Transverse colon (tissue), 4 donors: ENCODE measurements at regions not wholly inside any gene's neighbourhood (a gene's known extent, or its start where the extent isn't known, plus 50 kb on each side); places are given as distances from the start of the nearest gene placed in this dataset.

Experiments
- DNase-seq: peaks from one replicate; pipeline ENCODE4 v3.0.0-alpha.2; 2019
- H3K27ac ChIP-seq, 4 donors: fragments of 200-600 bp; sonication (generic); 2 replicates each; pipeline ENCODE4 v1.5.1; 2016 to 2018; ENCODE audit warnings: inconsistent platforms in 4 of 4
- H3K27me3 ChIP-seq: fragments of 200-600 bp; sonication (generic); 2 replicates; pipeline ENCODE4 v1.5.1; 2017; ENCODE audit warnings: inconsistent platforms
- H3K36me3 ChIP-seq, 4 donors: fragments of 200-600 bp; sonication (generic); 2 replicates each; pipeline ENCODE4 v1.5.1; 2017 to 2019; ENCODE audit warnings: inconsistent platforms in 4 of 4
- H3K4me1 ChIP-seq, 4 donors: fragments of 200-600 bp; sonication (generic); 2 replicates each; pipeline ENCODE4 v1.5.1; 2017 to 2020; ENCODE audit warnings: inconsistent platforms in 4 of 4
- H3K4me3 ChIP-seq, 4 donors: fragments of 200-600 bp; sonication (generic); 1 replicate in 1 of 4; 2 replicates in 3 of 4; pipeline versions ENCODE4 v1.5.1 to v1.6.1; 2017 to 2019; ENCODE audit warnings: inconsistent platforms in 4 of 4
- H3K9me3 ChIP-seq, 2 donors: fragments of 200-600 bp; sonication (generic); 2 replicates each; pipeline ENCODE4 v1.5.1; 2017 to 2019; ENCODE audit warnings: inconsistent platforms in 2 of 2
- EP300 ChIP-seq: sonication (generic); formaldehyde crosslinking; IDR thresholded peaks from one replicate; pipeline ENCODE4 v1.6.1; 2017; ENCODE audit warnings: antibody characterized with exemption, low read depth
- POLR2A ChIP-seq: fragments of 450-650 bp; IDR thresholded peaks from one replicate; pipeline ENCODE4 v1.6.1; 2016; ENCODE audit warnings: antibody characterized with exemption, mild to moderate bottlenecking, moderate library complexity
- POLR2AphosphoS5 ChIP-seq, 3 donors: sonication (generic); formaldehyde crosslinking; IDR thresholded peaks; one replicate each; pipeline ENCODE4 v1.6.1; 2016; ENCODE audit warnings: antibody characterized with exemption in 3 of 3
- WGBS, 2 donors: methylation state at CpG; one replicate each; pipeline ENCODE4 v1.1.5; 2018; ENCODE audit warnings: low coverage in 1 of 2; 5-methylcytosine and 5-hydroxymethylcytosine counted together
- in situ Hi-C, 4 donors: fragments of 200-750 bp; cut with MboI; loops; one replicate each; pipeline versions ENCODE4 v1.15.0 to v1.15.1; 2017; ENCODE audit warnings: low sequenced_read_pairs in 3 of 4, low pct_ligation_motif_present in 1 of 4, low pct_unique_long_range_greater_than_20kb in 1 of 4
- intact Hi-C: fragments of 100-400 bp; cut with DNase I; formaldehyde crosslinking; loops from one replicate; pipeline ENCODE4 v1.15.1; 2023; ENCODE audit warnings: low total_unique reads
- TF ChIP-seq, protein P1 (sequence below), 5 experiments: fragments of 200-600 bp in 3 of 5; fragments of 450-650 bp in 2 of 5; sonication (generic) in 3 of 5; IDR thresholded peaks; 1 replicate in 2 of 5; 2 replicates in 3 of 5; pipeline ENCODE4 v1.5.1; 2016 to 2017; ENCODE audit warnings: antibody characterized with exemption in 5 of 5, inconsistent platforms in 3 of 5, mild to moderate bottlenecking in 2 of 5, moderate library complexity in 1 of 5

DNA sequence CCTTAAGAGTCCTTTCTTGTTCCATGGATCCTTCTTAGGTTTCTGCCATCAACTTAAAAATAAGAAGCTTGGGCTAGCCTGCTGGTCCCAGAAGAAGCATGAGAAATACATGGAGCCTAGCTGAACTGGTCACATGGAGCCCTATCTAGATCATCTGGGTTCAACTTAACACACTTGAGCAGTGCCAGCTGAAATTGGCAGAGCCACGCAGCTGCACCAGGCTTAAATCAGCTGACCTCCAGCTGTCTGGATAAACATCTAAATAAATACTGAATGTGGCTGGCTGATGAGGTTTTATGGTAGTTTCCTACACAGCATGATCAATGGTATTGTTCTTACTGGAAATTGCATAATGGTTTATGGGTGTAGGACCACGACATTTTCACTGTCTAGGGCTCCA lies 598.4 kb upstream of the FAM241A start:
- WGBS, 2 donors = 42% methylated on average over 2 of the region's 2 CpGs; no CpG with 5 or more reads in 1 of the 2 donors
- Histone ChIP-seq H3K4me1 (no peaks in the 10 kb centered on the region), H3K36me3 (no peaks in the 10 kb centered on the region), H3K27me3 (no peaks in the 10 kb centered on the region), H3K27ac (no peak overlapping the region), H3K4me3 (no peak overlapping the region), H3K9me3 (no peaks in the 10 kb centered on the region)
- TF ChIP-seq EP300 = no peak
- TF ChIP-seq, protein P1, sequence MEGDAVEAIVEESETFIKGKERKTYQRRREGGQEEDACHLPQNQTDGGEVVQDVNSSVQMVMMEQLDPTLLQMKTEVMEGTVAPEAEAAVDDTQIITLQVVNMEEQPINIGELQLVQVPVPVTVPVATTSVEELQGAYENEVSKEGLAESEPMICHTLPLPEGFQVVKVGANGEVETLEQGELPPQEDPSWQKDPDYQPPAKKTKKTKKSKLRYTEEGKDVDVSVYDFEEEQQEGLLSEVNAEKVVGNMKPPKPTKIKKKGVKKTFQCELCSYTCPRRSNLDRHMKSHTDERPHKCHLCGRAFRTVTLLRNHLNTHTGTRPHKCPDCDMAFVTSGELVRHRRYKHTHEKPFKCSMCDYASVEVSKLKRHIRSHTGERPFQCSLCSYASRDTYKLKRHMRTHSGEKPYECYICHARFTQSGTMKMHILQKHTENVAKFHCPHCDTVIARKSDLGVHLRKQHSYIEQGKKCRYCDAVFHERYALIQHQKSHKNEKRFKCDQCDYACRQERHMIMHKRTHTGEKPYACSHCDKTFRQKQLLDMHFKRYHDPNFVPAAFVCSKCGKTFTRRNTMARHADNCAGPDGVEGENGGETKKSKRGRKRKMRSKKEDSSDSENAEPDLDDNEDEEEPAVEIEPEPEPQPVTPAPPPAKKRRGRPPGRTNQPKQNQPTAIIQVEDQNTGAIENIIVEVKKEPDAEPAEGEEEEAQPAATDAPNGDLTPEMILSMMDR (IDR thresholded peaks at IDR 0.05) = no peak
- TF ChIP-seq POLR2A = no peak
- no peak for TF ChIP-seq POLR2AphosphoS5 (IDR thresholded peaks at IDR 0.05)
- in situ Hi-C loops (no loop called here), intact Hi-C loops (no loop called here)
- no peak for DNase-seq

DNA sequence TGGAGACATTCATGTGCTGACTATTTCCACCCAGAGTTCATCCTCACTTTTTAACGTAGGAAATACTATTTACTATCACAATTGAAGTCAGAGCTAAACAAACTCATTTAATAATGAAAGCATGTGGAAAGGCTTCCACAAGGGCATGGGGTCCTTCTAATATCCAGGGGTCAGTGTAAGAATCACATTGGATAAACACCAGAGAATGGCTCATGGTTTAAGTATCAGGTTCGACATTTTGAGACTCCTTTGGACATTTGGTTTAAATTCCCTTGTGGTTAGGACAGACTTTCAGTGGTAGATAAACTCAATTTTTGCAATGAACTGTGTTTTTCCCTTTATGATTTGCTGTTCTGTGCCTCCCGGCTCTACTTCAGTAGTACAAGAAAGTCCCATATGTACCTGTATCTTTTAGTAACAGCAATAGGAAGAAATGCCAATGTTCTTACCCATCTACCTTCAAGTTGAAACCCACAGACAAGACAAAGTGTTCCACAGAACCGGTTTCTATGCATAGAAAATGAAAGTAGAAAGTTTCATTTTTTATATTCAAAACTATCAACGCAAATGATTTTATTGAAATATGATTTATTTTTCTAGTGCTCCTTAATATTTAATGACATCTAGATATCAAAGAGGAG lies 589.0 kb upstream of the FAM241A start:
- in situ Hi-C loops (no loop called here), intact Hi-C loops (no loop called here)
- DNase-seq = no peak
- TF ChIP-seq POLR2A (no peak), POLR2AphosphoS5 (IDR thresholded peaks at IDR 0.05) (no peak), EP300 (no peak)
- TF ChIP-seq, protein P1 (IDR thresholded peaks at IDR 0.05) = no peak
- no peak overlapping the region for H3K4me3 ChIP-seq
- no peaks in the 10 kb centered on the region for H3K27me3 ChIP-seq
- H3K36me3 ChIP-seq = no peaks in the 10 kb centered on the region
- H3K4me1 ChIP-seq = no peaks in the 10 kb centered on the region
- H3K9me3 ChIP-seq = no peaks in the 10 kb centered on the region
- 65 to 74% methylated on average over 5 of the region's 5 CpGs for WGBS, 2 donors
- H3K27ac ChIP-seq = no peak overlapping the region

DNA sequence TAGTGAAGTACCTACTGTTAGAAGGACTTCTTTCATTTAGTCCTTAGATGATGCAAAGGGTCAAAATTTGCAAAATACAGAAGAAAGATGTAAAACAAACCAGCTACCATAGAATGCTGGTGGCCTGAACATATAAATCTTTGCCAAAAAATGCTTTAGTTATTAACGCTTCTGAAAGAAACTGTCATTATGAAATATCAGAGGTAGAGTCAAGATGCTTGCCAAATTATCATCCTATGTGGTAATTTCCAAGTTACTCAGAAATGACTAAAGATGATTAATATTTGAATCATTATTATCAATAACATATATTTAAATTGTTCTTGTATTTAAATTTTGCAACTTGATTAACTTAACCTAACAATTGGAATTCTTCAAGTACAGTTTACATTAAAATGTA lies 588.4 kb upstream of the FAM241A start:
- intact Hi-C loops = no loop called here
- Histone ChIP-seq H3K9me3 (no peaks in the 10 kb centered on the region), H3K27ac (no peak overlapping the region), H3K4me3 (no peak overlapping the region), H3K27me3 (no peaks in the 10 kb centered on the region), H3K36me3 (no peaks in the 10 kb centered on the region), H3K4me1 (no peaks in the 10 kb centered on the region)
- DNase-seq = no peak
- 80 to 89% methylated on average over 1 of the region's 1 CpG for WGBS, 2 donors
- TF ChIP-seq POLR2A (no peak), EP300 (no peak), POLR2AphosphoS5 (IDR thresholded peaks at IDR 0.05) (no peak)
- TF ChIP-seq, protein P1 (IDR thresholded peaks at IDR 0.05) = no peak
- in situ Hi-C loops = no loop called here

DNA sequence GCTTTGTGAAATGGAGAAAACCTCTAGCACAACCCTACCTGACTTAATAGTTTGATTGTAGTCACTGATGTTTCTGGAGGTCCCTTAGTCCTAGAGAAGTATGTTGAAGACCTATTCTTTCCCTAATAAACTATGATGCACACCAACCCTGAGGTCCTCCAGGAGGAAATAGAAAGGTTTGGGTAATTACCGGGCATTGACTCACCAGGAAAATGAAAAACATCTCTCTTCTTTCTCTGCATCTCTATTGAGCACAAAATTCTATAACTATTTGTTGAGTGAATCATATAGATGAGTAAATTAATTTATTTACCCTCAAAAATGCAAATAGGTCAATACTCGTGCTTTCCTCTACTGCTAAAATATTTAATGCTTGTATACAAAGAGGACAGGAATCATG lies 582.4 kb upstream of the FAM241A start:
- Histone ChIP-seq H3K4me3 (no peak overlapping the region), H3K27ac (no peak overlapping the region), H3K36me3 (no peaks in the 10 kb centered on the region), H3K27me3 (no peaks in the 10 kb centered on the region), H3K9me3 (no peaks in the 10 kb centered on the region), H3K4me1 (no peaks in the 10 kb centered on the region)
- no peak for DNase-seq
- in situ Hi-C loops (no loop called here), intact Hi-C loops (no loop called here)
- TF ChIP-seq POLR2AphosphoS5 (IDR thresholded peaks at IDR 0.05) = no peak
- no peak for TF ChIP-seq EP300
- TF ChIP-seq, protein P1 (IDR thresholded peaks at IDR 0.05) = no peak
- TF ChIP-seq POLR2A = no peak
- WGBS, 2 donors = 59 to 77% methylated on average over 2 of the region's 2 CpGs
